ENCODE measurements at regions not wholly inside any gene's neighbourhood (a gene's known extent, or its start where the extent isn't known, plus 50 kb on each side); places are given as distances from the start of the nearest gene placed in this dataset.

DNA sequence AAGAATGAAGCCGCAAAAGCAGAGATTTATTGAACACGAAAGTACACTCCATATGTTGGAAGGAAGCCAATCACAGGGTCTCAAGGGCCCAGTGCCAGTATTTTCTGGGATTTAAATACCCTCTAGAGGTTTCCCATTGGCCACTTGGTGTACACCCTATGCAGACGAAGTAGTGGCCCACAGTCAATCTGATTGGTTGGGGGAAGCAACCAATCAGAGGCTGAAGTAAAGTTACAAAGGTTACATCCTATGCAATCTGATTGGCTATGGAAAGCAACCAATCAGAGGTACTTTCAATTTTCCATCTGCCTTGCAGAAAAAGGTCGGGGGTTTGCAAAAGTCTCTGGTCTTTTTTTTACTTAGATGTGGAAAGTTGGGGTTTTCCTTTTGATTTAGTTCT is 481.3 kb upstream of the NRP1 start:
- Histone ChIP-seq H2BK5ac (ENCODE audit: insufficient read length, low read length) (no peak overlapping the region), H4K5ac (ENCODE audit: insufficient read length, low read depth, low read length) (no peak overlapping the region), H2AK5ac (ENCODE audit: insufficient read length, low read length) (no peak overlapping the region), H3K4ac (ENCODE audit: low read depth, low read length) (no peak overlapping the region), H3K14ac (ENCODE audit: insufficient read depth, low read length) (no peak overlapping the region), H3K27me3 (ENCODE audit: insufficient read depth, low read length) (no peaks in the 10 kb centered on the region), H3K23me2 (ENCODE audit: insufficient read length, low read depth, low read length, poor library complexity, severe bottlenecking) (no peaks in the 10 kb centered on the region), H4K91ac (ENCODE audit: insufficient read length, low read depth, low read length) (no peak overlapping the region), H3K9me3 (ENCODE audit: control insufficient read depth, low read depth, low read length) (no peaks in the 10 kb centered on the region), H3K4me1 (ENCODE audit: insufficient read depth, low read length) (no peaks in the 10 kb centered on the region; the same call in 1 of the 2 replicates), H3T11ph (ENCODE audit: low read length) (no peak overlapping the region), H2BK15ac (ENCODE audit: low read depth, low read length) (no peak overlapping the region), H3K56ac (ENCODE audit: insufficient read length, low read depth, low read length) (no peak overlapping the region), H3K79me1 (ENCODE audit: insufficient read depth, low read depth, low read length, poor library complexity, severe bottlenecking) (no peaks in the 10 kb centered on the region), H3K23ac (ENCODE audit: insufficient read length, low read depth, low read length) (no peak overlapping the region), H4K20me1 (ENCODE audit: control insufficient read depth, insufficient read depth, insufficient read length) (no peaks in the 10 kb centered on the region), H4K8ac (replicated peaks; ENCODE audit: insufficient read length, low read depth, low read length) (no peak overlapping the region), H2BK20ac (ENCODE audit: low read depth, low read length, poor library complexity, severe bottlenecking) (no peak overlapping the region), H2AFZ (ENCODE audit: low read length) (no peak overlapping the region), H3K9ac (ENCODE audit: extremely low read depth, insufficient read length, low read length) (no peak overlapping the region), H3K79me2 (ENCODE audit: insufficient read depth, low read length) (no peaks in the 10 kb centered on the region), H2BK120ac (ENCODE audit: low read depth, low read length, poor library complexity, severe bottlenecking) (no peak overlapping the region), H3K18ac (ENCODE audit: insufficient read length, low read depth, low read length) (no peak overlapping the region), H3K4me2 (ENCODE audit: insufficient read depth, insufficient read length, low read length) (no peak overlapping the region), H2BK12ac (ENCODE audit: insufficient read length, low read depth, low read length) (no peak overlapping the region), H3K27ac (ENCODE audit: insufficient read length, low read depth, low read length) (no peak overlapping the region)
- TF ChIP-seq, protein P1, sequence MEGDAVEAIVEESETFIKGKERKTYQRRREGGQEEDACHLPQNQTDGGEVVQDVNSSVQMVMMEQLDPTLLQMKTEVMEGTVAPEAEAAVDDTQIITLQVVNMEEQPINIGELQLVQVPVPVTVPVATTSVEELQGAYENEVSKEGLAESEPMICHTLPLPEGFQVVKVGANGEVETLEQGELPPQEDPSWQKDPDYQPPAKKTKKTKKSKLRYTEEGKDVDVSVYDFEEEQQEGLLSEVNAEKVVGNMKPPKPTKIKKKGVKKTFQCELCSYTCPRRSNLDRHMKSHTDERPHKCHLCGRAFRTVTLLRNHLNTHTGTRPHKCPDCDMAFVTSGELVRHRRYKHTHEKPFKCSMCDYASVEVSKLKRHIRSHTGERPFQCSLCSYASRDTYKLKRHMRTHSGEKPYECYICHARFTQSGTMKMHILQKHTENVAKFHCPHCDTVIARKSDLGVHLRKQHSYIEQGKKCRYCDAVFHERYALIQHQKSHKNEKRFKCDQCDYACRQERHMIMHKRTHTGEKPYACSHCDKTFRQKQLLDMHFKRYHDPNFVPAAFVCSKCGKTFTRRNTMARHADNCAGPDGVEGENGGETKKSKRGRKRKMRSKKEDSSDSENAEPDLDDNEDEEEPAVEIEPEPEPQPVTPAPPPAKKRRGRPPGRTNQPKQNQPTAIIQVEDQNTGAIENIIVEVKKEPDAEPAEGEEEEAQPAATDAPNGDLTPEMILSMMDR (conservative IDR thresholded peaks at IDR 0.05): no peak
- peaks cover 8 to 20% (median 14%) of the 10 kb centered on the region in 3 experiments; a peak in 4 of 7 replicates for H3K36me3 Mint-ChIP-seq (ENCODE audit: insufficient read depth in 1 of 3, low read depth in 3 of 3)
- no peak overlapping the region for H3K4me3 Mint-ChIP-seq
- no CpG with 5 or more reads among the region's 4 CpGs for WGBS (ENCODE audit: extremely low coverage, insufficient read length, low lambda C conversion rate)
- no peak for DNase-seq
- H3K27me3 Mint-ChIP-seq (ENCODE audit: low read depth): no peaks in the 10 kb centered on the region
- peaks cover 12 to 20% of the 10 kb centered on the region in 2 experiments; a peak in 4 of 5 replicates for H3K9me3 Mint-ChIP-seq
- H3K4me1 Mint-ChIP-seq: peaks cover 11% of the 10 kb centered on the region in 2 experiments
- no peak overlapping the region for H3K27ac Mint-ChIP-seq

All from H9 (cell line).